HEK293 (cell line): ENCODE measurements at regions not wholly inside any gene's neighbourhood (a gene's known extent, or its start where the extent isn't known, plus 50 kb on each side); places are given as distances from the start of the nearest gene placed in this dataset.

Experiments used
- GLIS1 ChIP-seq: fragments of 450-650 bp; formaldehyde crosslinking; IDR thresholded peaks from 2 replicates; pipeline ENCODE4 v1.5.1; 2016; ENCODE audit warnings: missing biosample characterization, missing genetic modification characterization
- ZBTB7A ChIP-seq: fragments of 450-650 bp; formaldehyde crosslinking; IDR thresholded peaks from 2 replicates; pipeline ENCODE4 v1.5.1; 2016; ENCODE audit warnings: low read depth, missing biosample characterization, missing genetic modification characterization
- ZNF24 ChIP-seq: fragments of 450-650 bp; formaldehyde crosslinking; IDR thresholded peaks from 2 replicates; pipeline ENCODE4 v1.5.1; 2016; ENCODE audit warnings: missing biosample characterization, missing genetic modification characterization
- ZNF274 ChIP-seq, 2 experiments: fragments of 200-500 bp in 1 of 2; fragments of 450-650 bp in 1 of 2; sonication (Bioruptor generic) in 1 of 2; formaldehyde crosslinking in 1 of 2; IDR thresholded peaks; 2 replicates each; pipeline versions ENCODE4 v1.5.1 to v1.6.1; 2014 to 2016; ENCODE audit warnings: borderline replicate concordance in 1 of 2, inconsistent platforms in 1 of 2, low read length in 1 of 2, missing biosample characterization in 1 of 2, missing genetic modification characterization in 1 of 2
- ZNF776 ChIP-seq: fragments of 450-650 bp; formaldehyde crosslinking; IDR thresholded peaks from 2 replicates; pipeline ENCODE4 v1.5.0; 2017; ENCODE audit warnings: missing biosample characterization, missing genetic modification characterization, borderline replicate concordance
- TF ChIP-seq, protein P1 (sequence below): fragments of 450-650 bp; formaldehyde crosslinking; IDR thresholded peaks from 2 replicates; pipeline ENCODE4 v1.5.1; 2016; ENCODE audit warnings: missing biosample characterization, missing genetic modification characterization
- TF ChIP-seq, protein P2 (sequence below): fragments of 450-650 bp; formaldehyde crosslinking; IDR thresholded peaks from 2 replicates; pipeline ENCODE4 v1.5.1; 2016; ENCODE audit warnings: missing biosample characterization, missing genetic modification characterization, low read depth

DNA sequence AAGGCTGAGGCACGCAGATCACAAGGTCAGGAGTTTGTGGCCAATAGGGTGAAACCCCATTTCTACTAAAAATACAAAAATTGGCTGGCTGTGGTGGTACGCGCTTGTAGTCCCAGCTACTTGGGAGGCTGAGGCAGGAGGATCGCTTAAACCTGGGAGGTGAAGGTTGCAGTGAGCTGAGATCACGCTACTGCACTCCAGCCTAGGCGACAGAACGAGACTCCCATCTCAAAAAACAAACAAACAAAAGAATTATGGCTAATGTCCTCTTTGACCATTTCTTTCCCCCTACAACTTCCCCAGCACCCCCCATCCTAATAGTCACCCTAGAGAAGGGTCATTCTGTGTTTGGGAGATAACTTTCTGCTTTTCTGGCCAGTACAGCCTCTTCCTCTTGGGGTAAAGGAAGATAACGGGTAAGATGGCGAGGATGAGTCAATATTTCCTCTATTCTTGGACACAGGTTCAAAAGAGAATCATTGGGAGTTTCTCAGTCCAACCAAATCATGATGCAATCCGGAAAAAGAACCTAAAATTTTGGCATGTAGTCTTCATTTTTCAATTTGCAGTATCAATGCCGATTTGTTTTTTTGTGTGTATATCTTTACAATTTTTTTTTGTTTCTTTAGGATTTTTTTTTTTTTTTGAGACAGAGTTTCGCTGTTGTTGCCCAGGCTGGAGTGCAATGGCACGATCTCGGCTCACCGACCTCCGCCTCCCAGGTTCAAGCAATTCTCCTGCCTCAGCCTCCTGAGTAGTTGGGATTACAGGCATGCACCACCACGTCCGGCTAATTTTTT lies 107.6 kb upstream of the MED13 start:
- TF ChIP-seq, protein P1, sequence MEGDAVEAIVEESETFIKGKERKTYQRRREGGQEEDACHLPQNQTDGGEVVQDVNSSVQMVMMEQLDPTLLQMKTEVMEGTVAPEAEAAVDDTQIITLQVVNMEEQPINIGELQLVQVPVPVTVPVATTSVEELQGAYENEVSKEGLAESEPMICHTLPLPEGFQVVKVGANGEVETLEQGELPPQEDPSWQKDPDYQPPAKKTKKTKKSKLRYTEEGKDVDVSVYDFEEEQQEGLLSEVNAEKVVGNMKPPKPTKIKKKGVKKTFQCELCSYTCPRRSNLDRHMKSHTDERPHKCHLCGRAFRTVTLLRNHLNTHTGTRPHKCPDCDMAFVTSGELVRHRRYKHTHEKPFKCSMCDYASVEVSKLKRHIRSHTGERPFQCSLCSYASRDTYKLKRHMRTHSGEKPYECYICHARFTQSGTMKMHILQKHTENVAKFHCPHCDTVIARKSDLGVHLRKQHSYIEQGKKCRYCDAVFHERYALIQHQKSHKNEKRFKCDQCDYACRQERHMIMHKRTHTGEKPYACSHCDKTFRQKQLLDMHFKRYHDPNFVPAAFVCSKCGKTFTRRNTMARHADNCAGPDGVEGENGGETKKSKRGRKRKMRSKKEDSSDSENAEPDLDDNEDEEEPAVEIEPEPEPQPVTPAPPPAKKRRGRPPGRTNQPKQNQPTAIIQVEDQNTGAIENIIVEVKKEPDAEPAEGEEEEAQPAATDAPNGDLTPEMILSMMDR (tag by site-specific recombination), result no peak
- TF ChIP-seq ZBTB7A (no peak), ZNF776 (tag by site-specific recombination) (no peak), ZNF274 (IDR thresholded peaks at IDR 0.05; ENCODE audit: low read length) (no peak), ZNF274 (tag by site-specific recombination; IDR thresholded peaks at IDR 0.05; ENCODE audit: borderline replicate concordance) (no peak), GLIS1 (tag by site-specific recombination) (no peak), ZNF24 (tag by site-specific recombination) (no peak)
- TF ChIP-seq, protein P2, sequence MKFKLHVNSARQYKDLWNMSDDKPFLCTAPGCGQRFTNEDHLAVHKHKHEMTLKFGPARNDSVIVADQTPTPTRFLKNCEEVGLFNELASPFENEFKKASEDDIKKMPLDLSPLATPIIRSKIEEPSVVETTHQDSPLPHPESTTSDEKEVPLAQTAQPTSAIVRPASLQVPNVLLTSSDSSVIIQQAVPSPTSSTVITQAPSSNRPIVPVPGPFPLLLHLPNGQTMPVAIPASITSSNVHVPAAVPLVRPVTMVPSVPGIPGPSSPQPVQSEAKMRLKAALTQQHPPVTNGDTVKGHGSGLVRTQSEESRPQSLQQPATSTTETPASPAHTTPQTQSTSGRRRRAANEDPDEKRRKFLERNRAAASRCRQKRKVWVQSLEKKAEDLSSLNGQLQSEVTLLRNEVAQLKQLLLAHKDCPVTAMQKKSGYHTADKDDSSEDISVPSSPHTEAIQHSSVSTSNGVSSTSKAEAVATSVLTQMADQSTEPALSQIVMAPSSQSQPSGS (tag by site-specific recombination), result no peak
